Erythroblast (primary cell): ENCODE measurements at regions not wholly inside any gene's neighbourhood (a gene's known extent, or its start where the extent isn't known, plus 50 kb on each side); places are given as distances from the start of the nearest gene placed in this dataset.
"Not testable (repeated sequence)": the region's sequence is repeated elsewhere in the genome, so short reads cannot be mapped to it uniquely, and the experiment has no call there.

ENCODE experiments used
- GATA1 ChIP-seq: IDR thresholded peaks from 2 replicates; pipeline ENCODE4 v1.6.1; 2011; ENCODE audit warnings: low read depth, mild to moderate bottlenecking, control low read depth, low read length, moderate library complexity
- POLR2A ChIP-seq: IDR thresholded peaks from 2 replicates; pipeline ENCODE4 v1.6.1; 2011; ENCODE audit warnings: mild to moderate bottlenecking, low read length

GRCh38 chr22:48912356-48913066, 915.2 kb downstream of the BRD1 start:
- not testable (repeated sequence) for TF ChIP-seq GATA1, POLR2A
